ENCODE measurements at regions not wholly inside any gene's neighbourhood (a gene's known extent, or its start where the extent isn't known, plus 50 kb on each side); places are given as distances from the start of the nearest gene placed in this dataset.

DNA sequence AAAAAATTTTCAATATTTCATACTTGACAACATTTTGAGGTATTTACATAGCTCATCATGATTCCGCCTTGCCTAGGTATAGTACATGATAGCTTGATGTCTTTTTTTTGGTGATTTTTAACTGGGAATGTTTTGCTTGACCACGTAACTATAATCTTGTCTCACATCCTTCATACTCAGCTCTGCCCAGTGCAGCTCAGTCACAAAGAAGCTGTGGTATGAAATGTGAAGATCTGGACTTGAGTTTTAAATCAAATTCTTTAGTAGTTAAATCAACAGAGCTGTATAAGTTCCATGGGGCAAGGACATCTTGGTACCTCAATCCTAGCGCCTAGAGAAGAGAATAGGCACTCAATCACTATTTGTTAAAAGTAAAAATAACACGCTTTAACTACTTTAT lies 276.3 kb upstream of the DKK2 start:
- no peaks in the 10 kb centered on the region for H3K4me1 Mint-ChIP-seq (ENCODE audit: unreplicated experiment)

DNA sequence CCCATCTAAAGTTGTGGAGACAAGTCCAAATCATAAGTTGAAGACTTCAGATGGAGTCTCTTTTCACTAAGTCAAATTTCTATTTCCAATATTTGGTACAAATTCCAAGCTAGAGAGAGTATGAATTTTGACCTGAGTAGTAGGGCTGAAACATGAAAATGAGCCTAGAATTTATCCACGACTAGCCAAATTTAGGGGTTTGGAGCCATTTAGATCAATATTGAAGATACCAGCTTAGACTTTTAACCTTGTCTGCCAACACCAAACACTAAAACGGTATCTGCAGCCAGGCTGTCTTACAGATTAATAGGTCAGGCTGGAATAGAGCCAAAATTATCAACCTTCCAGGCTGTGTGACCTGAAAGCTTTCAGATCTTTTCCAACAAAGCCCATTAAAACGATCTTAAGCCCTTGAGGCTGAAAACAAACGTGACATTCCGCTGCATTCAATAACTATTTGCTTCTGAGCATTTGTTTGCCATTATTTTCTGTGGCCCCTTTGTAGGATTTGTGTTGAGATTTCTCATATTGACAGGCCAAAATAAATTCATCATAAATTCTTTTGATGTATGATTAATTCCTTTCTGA lies 268.7 kb upstream of the DKK2 start:
- TF ChIP-seq, protein P1, sequence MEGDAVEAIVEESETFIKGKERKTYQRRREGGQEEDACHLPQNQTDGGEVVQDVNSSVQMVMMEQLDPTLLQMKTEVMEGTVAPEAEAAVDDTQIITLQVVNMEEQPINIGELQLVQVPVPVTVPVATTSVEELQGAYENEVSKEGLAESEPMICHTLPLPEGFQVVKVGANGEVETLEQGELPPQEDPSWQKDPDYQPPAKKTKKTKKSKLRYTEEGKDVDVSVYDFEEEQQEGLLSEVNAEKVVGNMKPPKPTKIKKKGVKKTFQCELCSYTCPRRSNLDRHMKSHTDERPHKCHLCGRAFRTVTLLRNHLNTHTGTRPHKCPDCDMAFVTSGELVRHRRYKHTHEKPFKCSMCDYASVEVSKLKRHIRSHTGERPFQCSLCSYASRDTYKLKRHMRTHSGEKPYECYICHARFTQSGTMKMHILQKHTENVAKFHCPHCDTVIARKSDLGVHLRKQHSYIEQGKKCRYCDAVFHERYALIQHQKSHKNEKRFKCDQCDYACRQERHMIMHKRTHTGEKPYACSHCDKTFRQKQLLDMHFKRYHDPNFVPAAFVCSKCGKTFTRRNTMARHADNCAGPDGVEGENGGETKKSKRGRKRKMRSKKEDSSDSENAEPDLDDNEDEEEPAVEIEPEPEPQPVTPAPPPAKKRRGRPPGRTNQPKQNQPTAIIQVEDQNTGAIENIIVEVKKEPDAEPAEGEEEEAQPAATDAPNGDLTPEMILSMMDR (IDR thresholded peaks at IDR 0.05), result no peak
- Mint-ChIP-seq H3K9me3 (ENCODE audit: unreplicated experiment) (no peaks in the 10 kb centered on the region), H3K4me3 (ENCODE audit: unreplicated experiment) (no peak overlapping the region), H3K27me3 (ENCODE audit: unreplicated experiment) (no peaks in the 10 kb centered on the region), H3K36me3 (ENCODE audit: unreplicated experiment) (no peaks in the 10 kb centered on the region), H3K27ac (ENCODE audit: unreplicated experiment) (no peak overlapping the region), H3K4me1 (ENCODE audit: unreplicated experiment) (no peaks in the 10 kb centered on the region)
- DNase-seq (ENCODE audit: extremely low spot score, unreplicated experiment), result no peak

More for the DNA sequence above, 276.3 kb upstream of the DKK2 start:
- H3K27me3 Mint-ChIP-seq (ENCODE audit: unreplicated experiment), result no peaks in the 10 kb centered on the region
- no peak overlapping the region for H3K27ac Mint-ChIP-seq (ENCODE audit: unreplicated experiment)
- H3K9me3 Mint-ChIP-seq (ENCODE audit: unreplicated experiment), result peaks cover 5% of the 10 kb centered on the region
- no peaks in the 10 kb centered on the region for H3K36me3 Mint-ChIP-seq (ENCODE audit: unreplicated experiment)
- TF ChIP-seq, protein P1 (IDR thresholded peaks at IDR 0.05), result no peak
- DNase-seq (ENCODE audit: extremely low spot score, unreplicated experiment), result no peak
- no peak overlapping the region for H3K4me3 Mint-ChIP-seq (ENCODE audit: unreplicated experiment)

GRCh38 chr4:107299646-107300045 lies 263.5 kb upstream of the DKK2 start:
- no peak overlapping the region for H3K4me3 Mint-ChIP-seq (ENCODE audit: unreplicated experiment)
- H3K4me1 Mint-ChIP-seq (ENCODE audit: unreplicated experiment), result peaks cover 4% of the 10 kb centered on the region
- no peaks in the 10 kb centered on the region for H3K36me3 Mint-ChIP-seq (ENCODE audit: unreplicated experiment)
- H3K9me3 Mint-ChIP-seq (ENCODE audit: unreplicated experiment), result peaks cover 9% of the 10 kb centered on the region
- TF ChIP-seq, protein P1 (IDR thresholded peaks at IDR 0.05), result no peak
- no peak overlapping the region for H3K27ac Mint-ChIP-seq (ENCODE audit: unreplicated experiment)
- DNase-seq (ENCODE audit: extremely low spot score, unreplicated experiment), result no peak
- H3K27me3 Mint-ChIP-seq (ENCODE audit: unreplicated experiment), result no peaks in the 10 kb centered on the region

GRCh38 chr4:107292979-107293378 lies 256.9 kb upstream of the DKK2 start:
- no peak for DNase-seq (ENCODE audit: extremely low spot score, unreplicated experiment)
- Mint-ChIP-seq H3K27ac (ENCODE audit: unreplicated experiment) (no peak overlapping the region), H3K4me3 (ENCODE audit: unreplicated experiment) (no peak overlapping the region), H3K36me3 (ENCODE audit: unreplicated experiment) (no peaks in the 10 kb centered on the region), H3K4me1 (ENCODE audit: unreplicated experiment) (peaks cover under 1% of the 10 kb centered on the region), H3K9me3 (ENCODE audit: unreplicated experiment) (peaks cover 22% of the 10 kb centered on the region), H3K27me3 (ENCODE audit: unreplicated experiment) (no peaks in the 10 kb centered on the region)
- TF ChIP-seq, protein P1 (IDR thresholded peaks at IDR 0.05), result no peak

GRCh38 chr4:107283587-107284559 lies 247.8 kb upstream of the DKK2 start:
- Mint-ChIP-seq H3K27me3 (ENCODE audit: unreplicated experiment) (no peaks in the 10 kb centered on the region), H3K9me3 (ENCODE audit: unreplicated experiment) (no peaks in the 10 kb centered on the region), H3K27ac (ENCODE audit: unreplicated experiment) (peak overlapping the region; percentile 88), H3K36me3 (ENCODE audit: unreplicated experiment) (no peaks in the 10 kb centered on the region), H3K4me1 (ENCODE audit: unreplicated experiment) (peaks cover 34% of the 10 kb centered on the region), H3K4me3 (ENCODE audit: unreplicated experiment) (no peak overlapping the region)
- no peak for DNase-seq (ENCODE audit: extremely low spot score, unreplicated experiment)
- TF ChIP-seq, protein P1 (IDR thresholded peaks at IDR 0.05), result no peak

Data from osteocyte (in vitro differentiated cells).